ENCODE measurements at regions not wholly inside any gene's neighbourhood (a gene's known extent, or its start where the extent isn't known, plus 50 kb on each side); places are given as distances from the start of the nearest gene placed in this dataset.

DNA sequence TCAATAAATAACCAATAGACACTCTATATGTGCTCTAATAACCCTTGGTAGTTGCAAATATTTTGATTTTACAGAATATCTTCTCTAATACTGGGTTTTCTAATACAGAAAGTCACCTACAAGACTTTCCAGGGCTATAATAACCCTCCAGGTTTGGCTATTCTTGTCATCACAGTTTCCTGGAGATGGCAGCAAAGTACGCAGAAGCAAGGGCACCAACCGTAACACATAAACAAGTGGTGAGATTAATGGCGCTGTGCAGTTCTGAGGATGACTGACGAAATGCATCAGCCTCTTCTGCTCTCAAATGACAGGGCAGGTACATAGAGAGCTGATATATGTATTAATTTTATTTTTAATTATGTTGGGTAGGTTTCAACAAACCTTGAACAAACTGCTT lies 122.4 kb downstream of the C4orf33 start:
- no peaks in the 10 kb centered on the region for H3K27me3 ChIP-seq (ENCODE audit: control insufficient read depth, extremely low read depth, insufficient read depth, low read length)
- no peak for DNase-seq (ENCODE audit: low read depth, low spot score)
- no peak overlapping the region for H3K4me2 ChIP-seq (ENCODE audit: control insufficient read depth, extremely low read depth, insufficient read depth, low read depth, low read length)
- no peak overlapping the region for H3K4me3 ChIP-seq (ENCODE audit: control insufficient read depth in 2 of 3, extremely low read depth in 1 of 3, insufficient read depth in 2 of 3, low read depth in 1 of 3, low read length in 3 of 3)
- no peak overlapping the region for H3K9ac ChIP-seq (ENCODE audit: control insufficient read depth, extremely low read depth, insufficient read depth, low read length)
- no peaks in the 10 kb centered on the region for H3K9me1 ChIP-seq (ENCODE audit: control insufficient read depth, extremely low read depth, insufficient read depth, low read length)
- dilution Hi-C loops (cut with MboI; ENCODE audit: extremely low pct_ligation_motif_present, low sequenced_read_pairs): no loop called here
- FAIRE-seq: no peak
- no peak overlapping the region for H3K27ac ChIP-seq (ENCODE audit: control insufficient read depth, insufficient read depth, low read length)
- no peaks in the 10 kb centered on the region for H3K9me3 ChIP-seq (ENCODE audit: control insufficient read depth, low read depth, low read length)
- no peaks in the 10 kb centered on the region for H3K4me1 ChIP-seq (ENCODE audit: control insufficient read depth, extremely low read depth, insufficient read depth, low read length)
- H2AFZ ChIP-seq (ENCODE audit: control insufficient read depth, low read length): no peak overlapping the region
- no peaks in the 10 kb centered on the region for H3K36me3 ChIP-seq (ENCODE audit: control insufficient read depth in 2 of 2, extremely low read depth in 1 of 2, insufficient read depth in 2 of 2, low read length in 2 of 2)
- TF ChIP-seq, protein P1, sequence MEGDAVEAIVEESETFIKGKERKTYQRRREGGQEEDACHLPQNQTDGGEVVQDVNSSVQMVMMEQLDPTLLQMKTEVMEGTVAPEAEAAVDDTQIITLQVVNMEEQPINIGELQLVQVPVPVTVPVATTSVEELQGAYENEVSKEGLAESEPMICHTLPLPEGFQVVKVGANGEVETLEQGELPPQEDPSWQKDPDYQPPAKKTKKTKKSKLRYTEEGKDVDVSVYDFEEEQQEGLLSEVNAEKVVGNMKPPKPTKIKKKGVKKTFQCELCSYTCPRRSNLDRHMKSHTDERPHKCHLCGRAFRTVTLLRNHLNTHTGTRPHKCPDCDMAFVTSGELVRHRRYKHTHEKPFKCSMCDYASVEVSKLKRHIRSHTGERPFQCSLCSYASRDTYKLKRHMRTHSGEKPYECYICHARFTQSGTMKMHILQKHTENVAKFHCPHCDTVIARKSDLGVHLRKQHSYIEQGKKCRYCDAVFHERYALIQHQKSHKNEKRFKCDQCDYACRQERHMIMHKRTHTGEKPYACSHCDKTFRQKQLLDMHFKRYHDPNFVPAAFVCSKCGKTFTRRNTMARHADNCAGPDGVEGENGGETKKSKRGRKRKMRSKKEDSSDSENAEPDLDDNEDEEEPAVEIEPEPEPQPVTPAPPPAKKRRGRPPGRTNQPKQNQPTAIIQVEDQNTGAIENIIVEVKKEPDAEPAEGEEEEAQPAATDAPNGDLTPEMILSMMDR (optimal IDR thresholded peaks at IDR 0.05 in 1 of 3, IDR thresholded peaks at IDR 0.05 in 1 of 3, conservative IDR thresholded peaks at IDR 0.05 in 1 of 3; ENCODE audit: extremely low read depth in 1 of 3, insufficient read depth in 2 of 3, low read length in 3 of 3): no peak
- no peak for TF ChIP-seq EZH2 (IDR thresholded peaks at IDR 0.05; ENCODE audit: low read length)
- no peaks in the 10 kb centered on the region for H4K20me1 ChIP-seq (ENCODE audit: control insufficient read depth, extremely low read depth, insufficient read depth, low read length)
- H3K79me2 ChIP-seq (ENCODE audit: control insufficient read depth, insufficient read depth, low read length): no peaks in the 10 kb centered on the region

DNA sequence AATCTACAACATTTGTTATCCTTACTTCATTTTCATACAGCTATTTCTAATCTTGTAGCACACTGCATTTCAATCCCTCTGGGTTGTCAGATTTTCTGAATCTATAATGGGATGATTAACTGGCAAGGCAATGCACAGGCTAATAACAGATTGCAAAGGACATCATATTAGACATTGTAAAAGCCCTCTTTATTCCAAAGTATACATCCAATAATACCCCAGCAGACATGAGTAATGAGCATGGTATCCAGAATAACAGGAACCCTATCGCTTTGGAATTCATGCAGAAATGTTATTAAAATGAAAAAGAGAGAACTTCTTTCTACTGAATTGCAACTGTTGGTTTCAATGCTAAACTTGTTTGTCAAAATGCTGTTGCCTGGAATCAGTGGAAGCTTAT lies 122.9 kb downstream of the C4orf33 start:
- Histone ChIP-seq H3K27me3 (ENCODE audit: control insufficient read depth, extremely low read depth, insufficient read depth, low read length) (no peaks in the 10 kb centered on the region), H3K9me3 (ENCODE audit: control insufficient read depth, low read depth, low read length) (no peaks in the 10 kb centered on the region), H3K4me1 (ENCODE audit: control insufficient read depth, extremely low read depth, insufficient read depth, low read length) (no peaks in the 10 kb centered on the region), H2AFZ (ENCODE audit: control insufficient read depth, low read length) (no peak overlapping the region), H3K9ac (ENCODE audit: control insufficient read depth, extremely low read depth, insufficient read depth, low read length) (no peak overlapping the region), H3K79me2 (ENCODE audit: control insufficient read depth, insufficient read depth, low read length) (no peaks in the 10 kb centered on the region), H3K9me1 (ENCODE audit: control insufficient read depth, extremely low read depth, insufficient read depth, low read length) (no peaks in the 10 kb centered on the region), H4K20me1 (ENCODE audit: control insufficient read depth, extremely low read depth, insufficient read depth, low read length) (no peaks in the 10 kb centered on the region), H3K27ac (ENCODE audit: control insufficient read depth, insufficient read depth, low read length) (no peak overlapping the region), H3K36me3 (ENCODE audit: control insufficient read depth in 2 of 2, extremely low read depth in 1 of 2, insufficient read depth in 2 of 2, low read length in 2 of 2) (no peaks in the 10 kb centered on the region), H3K4me2 (ENCODE audit: control insufficient read depth, extremely low read depth, insufficient read depth, low read depth, low read length) (no peak overlapping the region), H3K4me3 (ENCODE audit: control insufficient read depth in 2 of 3, extremely low read depth in 1 of 3, insufficient read depth in 2 of 3, low read depth in 1 of 3, low read length in 3 of 3) (no peak overlapping the region)
- DNase-seq (ENCODE audit: low read depth, low spot score) (no peak), FAIRE-seq (no peak)
- dilution Hi-C loops (cut with MboI; ENCODE audit: extremely low pct_ligation_motif_present, low sequenced_read_pairs): no loop called here
- TF ChIP-seq, protein P1 (optimal IDR thresholded peaks at IDR 0.05 in 1 of 3, IDR thresholded peaks at IDR 0.05 in 1 of 3, conservative IDR thresholded peaks at IDR 0.05 in 1 of 3; ENCODE audit: extremely low read depth in 1 of 3, insufficient read depth in 2 of 3, low read length in 3 of 3): no peak
- no peak for TF ChIP-seq EZH2 (IDR thresholded peaks at IDR 0.05; ENCODE audit: low read length)
